Ishikawa (cell line): ENCODE measurements at regions not wholly inside any gene's neighbourhood (a gene's known extent, or its start where the extent isn't known, plus 50 kb on each side); places are given as distances from the start of the nearest gene placed in this dataset.

Experiments
- CEBPB ChIP-seq: IDR thresholded peaks from 2 replicates; pipeline ENCODE4 v1.6.1; 2012
- CREB1 ChIP-seq: IDR thresholded peaks from 2 replicates; pipeline ENCODE4 v1.6.1; 2012; ENCODE audit warnings: low read depth
- EGR1 ChIP-seq: IDR thresholded peaks from 2 replicates; pipeline ENCODE4 v1.6.1; 2012
- EP300 ChIP-seq: IDR thresholded peaks from 2 replicates; pipeline ENCODE4 v1.6.1; 2012; ENCODE audit warnings: borderline replicate concordance
- FOXM1 ChIP-seq: IDR thresholded peaks from 2 replicates; pipeline ENCODE4 v1.6.1; 2012; ENCODE audit warnings: low read depth, borderline replicate concordance
- NFIC ChIP-seq: IDR thresholded peaks from 2 replicates; pipeline ENCODE4 v1.6.1; 2012
- RAD21 ChIP-seq: IDR thresholded peaks from 2 replicates; pipeline ENCODE4 v1.6.1; 2012; ENCODE audit warnings: low read depth
- REST ChIP-seq: IDR thresholded peaks from 2 replicates; pipeline ENCODE4 v1.6.1; 2012; ENCODE audit warnings: low read depth, mild to moderate bottlenecking
- TAF1 ChIP-seq: IDR thresholded peaks from 2 replicates; pipeline ENCODE4 v1.6.1; 2012; ENCODE audit warnings: low read depth, mild to moderate bottlenecking
- TCF12 ChIP-seq: IDR thresholded peaks from 2 replicates; pipeline ENCODE4 v1.6.1; 2012; ENCODE audit warnings: low read depth
- TEAD4 ChIP-seq: IDR thresholded peaks from 2 replicates; pipeline ENCODE4 v1.6.1; 2012
- USF1 ChIP-seq: IDR thresholded peaks from 2 replicates; pipeline ENCODE4 v1.6.1; 2012
- YY1 ChIP-seq: IDR thresholded peaks from 2 replicates; pipeline ENCODE4 v1.6.1; 2012; ENCODE audit warnings: low read depth
- ZBTB7A ChIP-seq: IDR thresholded peaks from 2 replicates; pipeline ENCODE4 v1.6.1; 2012; ENCODE audit warnings: low read depth
- TF ChIP-seq, protein P1 (sequence below): IDR thresholded peaks from 2 replicates; pipeline ENCODE4 v1.6.1; 2012

DNA sequence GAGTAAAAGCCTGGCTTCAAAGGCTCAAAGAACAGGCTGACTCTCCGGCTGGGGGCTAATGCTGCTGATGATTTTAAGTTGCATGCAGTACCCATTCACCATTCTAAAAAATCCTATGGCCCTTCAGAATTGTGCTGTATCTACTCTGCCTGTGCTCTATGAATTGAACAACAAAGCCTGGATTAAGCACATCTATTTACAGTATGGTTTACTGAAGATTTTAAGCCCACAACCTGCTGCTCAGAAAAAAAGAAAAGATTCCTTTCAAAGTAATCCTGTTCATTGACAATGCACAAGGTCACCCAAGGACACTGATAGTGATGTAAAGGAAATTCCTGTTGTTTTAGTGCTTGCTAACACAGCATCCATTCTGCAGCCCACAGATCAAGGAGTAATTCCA is 84.9 kb upstream of the SFRP2 start:
- TF ChIP-seq TAF1 (no peak), RAD21 (no peak), CEBPB (no peak), REST (no peak), CREB1 (no peak), ZBTB7A (no peak), TCF12 (no peak), USF1 (no peak), YY1 (no peak), EP300 (no peak), EGR1 (no peak), FOXM1 (no peak), NFIC (no peak), TEAD4 (no peak)
- TF ChIP-seq, protein P1, sequence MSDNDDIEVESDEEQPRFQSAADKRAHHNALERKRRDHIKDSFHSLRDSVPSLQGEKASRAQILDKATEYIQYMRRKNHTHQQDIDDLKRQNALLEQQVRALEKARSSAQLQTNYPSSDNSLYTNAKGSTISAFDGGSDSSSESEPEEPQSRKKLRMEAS, result no peak

GRCh38 chr4:153852501-153852900 is 63.6 kb upstream of the SFRP2 start:
- TF ChIP-seq FOXM1 (no peak), CEBPB (no peak), TEAD4 (no peak), CREB1 (no peak), TAF1 (no peak), EGR1 (no peak), RAD21 (no peak), NFIC (no peak), YY1 (no peak), EP300 (no peak), REST (no peak)
- TF ChIP-seq, protein P1, result no peak

DNA sequence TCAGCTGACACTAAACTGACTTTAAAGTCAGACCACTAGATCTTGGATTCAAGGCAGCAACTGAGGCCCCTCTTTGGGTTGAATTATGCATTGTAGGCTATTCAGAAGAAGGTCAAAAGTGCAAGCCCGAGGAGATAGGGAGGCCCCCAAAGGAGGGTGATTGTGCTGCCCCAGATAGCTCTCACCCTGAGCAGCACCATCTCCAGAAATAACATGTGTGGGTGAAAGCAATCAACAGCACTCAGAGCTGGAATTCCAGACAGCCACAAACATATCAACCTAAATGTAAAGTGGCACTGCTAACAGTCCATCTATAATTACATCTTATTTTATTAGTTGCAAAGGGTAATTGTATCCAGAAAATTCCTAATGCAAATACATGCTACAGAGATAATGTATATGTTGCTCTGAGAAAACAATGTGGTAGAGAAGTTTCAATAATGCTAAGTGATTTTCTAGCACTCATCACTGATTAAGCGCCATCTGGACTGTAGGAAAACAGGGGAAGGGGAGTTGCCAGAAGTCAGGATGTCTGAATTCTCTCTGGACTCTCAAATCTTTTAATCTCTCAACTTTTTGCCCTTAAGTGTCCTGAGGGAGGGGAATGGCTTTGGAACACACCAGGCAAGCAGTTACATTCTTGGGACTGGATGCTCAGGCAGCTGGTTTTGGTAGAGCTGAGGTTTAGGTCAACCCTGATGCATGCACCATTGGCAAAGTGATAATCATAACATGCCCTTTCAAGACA is 61.8 kb upstream of the SFRP2 start:
- TF ChIP-seq REST, result no peak

- no peak for TF ChIP-seq TAF1
- no peak for TF ChIP-seq YY1
- no peak for TF ChIP-seq REST
Observed at GRCh38 chr4:153844144-153844543, 55.3 kb upstream of the SFRP2 start.
